T-cell (primary cell): ENCODE measurements at regions not wholly inside any gene's neighbourhood (a gene's known extent, or its start where the extent isn't known, plus 50 kb on each side); places are given as distances from the start of the nearest gene placed in this dataset.
A peak's percentile ranks its signal among the peaks of the same experiment; 100 is the strongest.

Experiments used
- ATAC-seq, 4 experiments: fragments of 200-7000 bp in 3 of 4; fragments of 150-1000 bp in 1 of 4; cut with Tn5 transposase; replicated peaks in 1 of 4; 1 replicate in 3 of 4; 2 replicates in 1 of 4; pipeline ENCODE4 v1.10.0; 2021; ENCODE audit warnings: moderate library complexity in 3 of 4, mild to moderate bottlenecking in 2 of 4, moderate number of reproducible peaks in 1 of 4
- CTCF ChIA-PET, 2 donors: fragments of 300-600 bp; sonication (Branson Sonifier 250); formaldehyde crosslinking; loops; one replicate each; lab custom pipeline; 2022; ENCODE audit warnings: antibody characterized with exemption in 2 of 2; lab: Charles Lee
- POLR2A ChIA-PET, 2 donors: fragments of 300-600 bp; sonication (Branson Sonifier 250); formaldehyde crosslinking; loops; one replicate each; lab custom pipeline; 2022; ENCODE audit warnings: antibody characterized with exemption in 2 of 2; lab: Charles Lee
- DNase-seq, 35 experiments: peaks; one replicate each; pipeline versions ENCODE4 v3.0.0 to v3.0.0-alpha.2; 2013 to 2023
- H3K27ac ChIP-seq: one replicate; pipeline ENCODE4 v1.5.1; 2013; ENCODE audit warnings: low read length
- H3K27me3 ChIP-seq, 2 experiments: replicated peaks in 1 of 2; 1 replicate in 1 of 2; 2 replicates in 1 of 2; pipeline versions ENCODE4 v1.6.1 to v1.7.0; 2013; ENCODE audit warnings: low read length in 1 of 2, mixed read lengths in 1 of 2; ENCODE audit not compliant: control insufficient read depth in 2 of 2, insufficient read depth in 2 of 2; ENCODE audit errors: extremely low read depth in 1 of 2
- H3K36me3 ChIP-seq, 2 donors: 1 replicate in 1 of 2; 2 replicates in 1 of 2; pipeline versions ENCODE4 v1.6.1 to v1.7.0; 2013; ENCODE audit warnings: low read length in 1 of 2; ENCODE audit not compliant: control insufficient read depth in 2 of 2, insufficient read depth in 1 of 2; ENCODE audit errors: extremely low read depth in 1 of 2
- H3K4me1 ChIP-seq, 2 experiments: 1 replicate in 1 of 2; 2 replicates in 1 of 2; pipeline versions ENCODE4 v1.6.1 to v1.7.0; 2013; ENCODE audit warnings: low read length in 2 of 2, mixed read lengths in 1 of 2; ENCODE audit not compliant: insufficient read depth in 2 of 2, control insufficient read depth in 1 of 2; ENCODE audit errors: extremely low read depth in 1 of 2
- H3K4me3 ChIP-seq, 2 donors: 1 replicate in 1 of 2; 2 replicates in 1 of 2; pipeline versions ENCODE4 v1.5.1 to v1.7.0; 2013; ENCODE audit warnings: mild to moderate bottlenecking in 2 of 2, low read length in 1 of 2, moderate library complexity in 1 of 2; ENCODE audit not compliant: control insufficient read depth in 1 of 2; ENCODE audit errors: extremely low read depth in 1 of 2
- H3K9me3 ChIP-seq: 2 replicates; pipeline ENCODE4 v1.7.0; 2013
- H3K27ac Mint-ChIP-seq, 2 donors: one replicate each; pipeline ENCODE4 v1.8.0; 2020 to 2021; ENCODE audit warnings: mild to moderate bottlenecking in 2 of 2, mixed read lengths in 2 of 2
- H3K27me3 Mint-ChIP-seq, 2 donors: one replicate each; pipeline ENCODE4 v1.8.0; 2021 to 2022; ENCODE audit warnings: mixed read lengths in 2 of 2
- H3K36me3 Mint-ChIP-seq: one replicate; pipeline ENCODE4 v1.8.0; 2021; ENCODE audit warnings: mixed read lengths
- H3K4me1 Mint-ChIP-seq, 3 donors: one replicate each; pipeline ENCODE4 v1.8.0; 2020 to 2022; ENCODE audit warnings: mixed read lengths in 3 of 3, mild to moderate bottlenecking in 1 of 3
- H3K4me3 Mint-ChIP-seq, 3 donors: one replicate each; pipeline ENCODE4 v1.8.0; 2020 to 2022; ENCODE audit warnings: mild to moderate bottlenecking in 3 of 3, mixed read lengths in 3 of 3, moderate library complexity in 3 of 3
- H3K9me3 Mint-ChIP-seq, 3 donors: one replicate each; pipeline ENCODE4 v1.8.0; 2020 to 2022; ENCODE audit warnings: mixed read lengths in 3 of 3
- WGBS: methylation state at CpG from one replicate; pipeline ENCODE4 v1.1.5; 2013; ENCODE audit warnings: missing lambda C conversion rate; ENCODE audit not compliant: insufficient coverage; 5-methylcytosine and 5-hydroxymethylcytosine counted together

DNA sequence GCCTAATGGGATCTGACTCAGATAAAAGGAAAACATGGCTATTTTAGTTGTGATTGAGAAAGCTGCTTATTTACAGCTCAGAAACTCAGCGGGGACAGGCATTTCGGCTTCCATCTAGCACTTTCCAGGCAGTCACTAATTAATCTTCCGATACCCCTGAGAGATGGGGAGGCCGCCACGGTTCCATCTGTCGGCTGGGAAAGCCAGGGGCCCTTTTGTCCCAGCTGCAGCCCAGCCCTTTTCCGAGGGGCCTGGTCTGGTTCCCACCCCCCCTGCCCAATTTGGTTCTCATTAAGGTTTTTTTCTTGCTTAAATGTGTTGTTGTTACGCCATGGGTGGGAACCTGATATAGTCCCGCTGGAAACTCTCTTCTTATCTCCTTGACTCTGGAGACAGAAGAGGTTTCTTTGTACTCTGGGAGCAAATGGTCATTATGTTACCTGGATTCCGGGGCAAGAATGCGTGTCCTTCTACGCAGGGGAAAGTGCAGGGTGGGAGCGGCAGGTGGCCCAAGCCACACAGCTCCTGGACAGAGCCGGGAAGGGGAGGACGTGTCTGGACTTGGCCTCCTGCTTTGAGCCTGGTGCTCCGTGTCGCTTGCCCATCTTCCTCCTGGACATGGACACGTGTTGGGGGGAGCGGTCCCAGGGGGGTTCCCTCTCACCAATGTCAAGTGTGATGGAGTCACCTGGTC, 50.9 kb upstream of the GSE1 start:
- H3K36me3 ChIP-seq: no peaks in the 10 kb centered on the region
- no peak overlapping the region for H3K4me3 Mint-ChIP-seq
- H3K4me1 Mint-ChIP-seq: peaks cover 43 to 64% (median 44%) of the 10 kb centered on the region in 3 donors
- H3K4me1 ChIP-seq: peaks cover 2 to 79% of the 10 kb centered on the region in 2 experiments
- H3K27ac Mint-ChIP-seq: peak overlapping the region in 1 of 2 donors; percentile 36
- H3K9me3 ChIP-seq: no peaks in the 10 kb centered on the region
- no peak for DNase-seq
- ChIA-PET CTCF (interaction anchor here in 1 of 2 donors (0.7 kb wide), 1 partner anchor 51 kb away, joined by 3 read pairs; the partner anchor contains the start of gene GSE1), POLR2A (no interaction called here)
- no peak overlapping the region for H3K4me3 ChIP-seq
- H3K27me3 Mint-ChIP-seq: no peaks in the 10 kb centered on the region
- 94% methylated on average over 6 of the region's 19 CpGs for WGBS
- peaks cover 2% of the 10 kb centered on the region for H3K36me3 Mint-ChIP-seq
- no peaks in the 10 kb centered on the region for H3K27me3 ChIP-seq
- no peak for ATAC-seq
- no peaks in the 10 kb centered on the region for H3K9me3 Mint-ChIP-seq
- no peak overlapping the region for H3K27ac ChIP-seq

DNA sequence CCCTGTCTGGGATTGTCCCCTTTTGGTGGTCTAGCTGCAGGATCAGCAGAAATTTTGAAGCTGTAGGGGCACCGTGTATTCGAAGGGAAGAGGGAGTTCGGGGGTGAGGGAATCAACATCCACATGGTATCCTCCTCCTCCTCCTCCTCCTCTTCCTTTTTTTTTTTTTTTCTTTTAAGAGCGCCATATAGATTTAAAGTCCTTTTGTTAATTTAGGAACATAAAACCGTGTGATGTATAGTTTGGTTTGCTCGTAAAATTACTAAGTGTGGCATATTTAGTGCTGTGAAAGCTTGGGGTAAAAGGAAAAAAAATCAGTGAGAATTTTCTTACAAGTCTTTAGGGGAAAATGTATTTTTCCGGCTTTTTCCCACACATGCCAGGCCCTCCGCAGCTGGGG, 50.1 kb upstream of the GSE1 start:
- Mint-ChIP-seq H3K9me3 (no peaks in the 10 kb centered on the region), H3K36me3 (peaks cover 2% of the 10 kb centered on the region), H3K4me1 (peaks cover 40 to 63% (median 41%) of the 10 kb centered on the region in 3 donors), H3K4me3 (no peak overlapping the region), H3K27me3 (no peaks in the 10 kb centered on the region), H3K27ac (no peak overlapping the region)
- ATAC-seq (no peak), DNase-seq (no peak)
- no peak overlapping the region for H3K4me3 ChIP-seq
- H3K27ac ChIP-seq: no peak overlapping the region
- no peaks in the 10 kb centered on the region for H3K27me3 ChIP-seq
- H3K9me3 ChIP-seq: no peaks in the 10 kb centered on the region
- ChIA-PET CTCF (interaction anchor here (0.7 to 1.3 kb wide), 2 partner anchors 50 to 53 kb away, joined by 3 read pairs; partner anchors contain the start of gene GSE1 (in 1 of the 2)), POLR2A (interaction anchor here in 1 of 2 donors (0.6 kb wide), 1 partner anchor 10 kb away, joined by 19 read pairs; no protein-coding TSS in a partner anchor)
- H3K36me3 ChIP-seq: no peaks in the 10 kb centered on the region
- peaks cover 0 to 79% of the 10 kb centered on the region in 2 experiments for H3K4me1 ChIP-seq
- 92% methylated on average over 2 of the region's 8 CpGs for WGBS
